Suprapubic skin (tissue), 4 donors: ENCODE measurements at regions not wholly inside any gene's neighbourhood (a gene's known extent, or its start where the extent isn't known, plus 50 kb on each side); places are given as distances from the start of the nearest gene placed in this dataset.

Source experiments
- CTCF ChIP-seq, 2 donors: fragments of 200-600 bp in 1 of 2; fragments of 450-650 bp in 1 of 2; sonication (generic) in 1 of 2; IDR thresholded peaks; one replicate each; pipeline ENCODE4 v1.5.1; 2016 to 2019; ENCODE audit warnings: antibody characterized with exemption in 2 of 2, mild to moderate bottlenecking in 1 of 2, moderate library complexity in 1 of 2
- EP300 ChIP-seq: sonication (generic); formaldehyde crosslinking; IDR thresholded peaks from one replicate; pipeline ENCODE4 v1.6.1; 2017; ENCODE audit warnings: antibody characterized with exemption
- POLR2AphosphoS5 ChIP-seq, 3 donors: sonication (generic); formaldehyde crosslinking; IDR thresholded peaks; one replicate each; pipeline ENCODE4 v1.6.1; 2017; ENCODE audit warnings: antibody characterized with exemption in 3 of 3

GRCh38 chr3:20865803-20866202, 679.8 kb upstream of the SGO1 start:
- TF ChIP-seq POLR2AphosphoS5 (IDR thresholded peaks at IDR 0.05) (no peak), EP300 (no peak), CTCF (IDR thresholded peaks at IDR 0.05) (no peak)
